Fibroblast of skin of left biceps (primary cell): ENCODE measurements at regions not wholly inside any gene's neighbourhood (a gene's known extent, or its start where the extent isn't known, plus 50 kb on each side); places are given as distances from the start of the nearest gene placed in this dataset.
"Not testable (repeated sequence)": the region's sequence is repeated elsewhere in the genome, so short reads cannot be mapped to it uniquely, and the experiment has no call there.

Experiments used
- DNase-seq, 2 experiments: peaks; one replicate each; pipeline ENCODE4 v3.0.0-alpha.2; 2013; ENCODE audit warnings: low read depth in 2 of 2

- DNase-seq = not testable (repeated sequence)
Observed at GRCh38 chr5:50588471-50588870, 78.0 kb upstream of the PARP8 start.

- not testable (repeated sequence) for DNase-seq
Observed at GRCh38 chr5:50590444-50591189, 75.8 kb upstream of the PARP8 start.

- not testable (repeated sequence) for DNase-seq
Observed at GRCh38 chr5:50591338-50591737, 75.1 kb upstream of the PARP8 start.

GRCh38 chr5:50593681-50594080, 72.8 kb upstream of the PARP8 start:
- DNase-seq = no peak

GRCh38 chr5:50595199-50595598, 71.2 kb upstream of the PARP8 start:
- DNase-seq = peak; percentile 36 to 50

- DNase-seq = not testable (repeated sequence)
Observed at GRCh38 chr5:50601576-50601975, 64.9 kb upstream of the PARP8 start.

GRCh38 chr5:50606179-50606578, 60.3 kb upstream of the PARP8 start:
- DNase-seq = no peak

- not testable (repeated sequence) for DNase-seq
Observed at GRCh38 chr5:50607456-50607855, 59.0 kb upstream of the PARP8 start.

GRCh38 chr5:50607953-50608705, 58.3 kb upstream of the PARP8 start:
- DNase-seq = not testable (repeated sequence)

- not testable (repeated sequence) for DNase-seq
Observed at GRCh38 chr5:50613057-50613456, 53.4 kb upstream of the PARP8 start.
